ENCODE measurements at regions not wholly inside any gene's neighbourhood (a gene's known extent, or its start where the extent isn't known, plus 50 kb on each side); places are given as distances from the start of the nearest gene placed in this dataset.
"Not testable (repeated sequence)": the region's sequence is repeated elsewhere in the genome, so short reads cannot be mapped to it uniquely, and the experiment has no call there.

GRCh38 chr21:36207577-36208320, 51.1 kb downstream of the DOP1B start:
- DNase-seq: no peak

- DNase-seq: no peak
These were observed 51.8 kb downstream of the DOP1B start for GRCh38 chr21:36208326-36209013.

GRCh38 chr21:36209626-36210171, 53.1 kb downstream of the DOP1B start:
- peak; percentile 51 for DNase-seq

- no peak for DNase-seq
These were observed 54.4 kb downstream of the DOP1B start for GRCh38 chr21:36210779-36211659.

GRCh38 chr21:36211660-36212512, 55.3 kb downstream of the DOP1B start:
- DNase-seq: no peak

GRCh38 chr21:36212513-36212780, 55.8 kb downstream of the DOP1B start:
- no peak for DNase-seq

- no peak for DNase-seq
These were observed 57.9 kb downstream of the DOP1B start for GRCh38 chr21:36214561-36214960.

GRCh38 chr21:36217743-36218142, 61.1 kb downstream of the DOP1B start:
- DNase-seq: no peak

- DNase-seq: no peak
These were observed 62.1 kb downstream of the DOP1B start for GRCh38 chr21:36218691-36219090.

GRCh38 chr21:36223451-36223850, 66.8 kb downstream of the DOP1B start:
- DNase-seq: no peak

- no peak for DNase-seq
These were observed 72.6 kb downstream of the DOP1B start for GRCh38 chr21:36229181-36229580.

GRCh38 chr21:36231444-36231843, 74.8 kb downstream of the DOP1B start:
- DNase-seq: not testable (repeated sequence)

GRCh38 chr21:36232641-36233040, 76.0 kb downstream of the DOP1B start:
- DNase-seq: no peak

- no peak for DNase-seq
These were observed 78.5 kb downstream of the DOP1B start for GRCh38 chr21:36235058-36235582.

GRCh38 chr21:36236052-36236730, 79.6 kb downstream of the DOP1B start:
- DNase-seq: no peak

- DNase-seq: no peak
These were observed 80.8 kb downstream of the DOP1B start for GRCh38 chr21:36237441-36237840.

- DNase-seq: no peak
These were observed 80.4 kb upstream of the MORC3 start for GRCh38 chr21:36239585-36239984.

GRCh38 chr21:36241717-36242116, 78.3 kb upstream of the MORC3 start:
- no peak for DNase-seq

GRCh38 chr21:36245115-36245514, 74.9 kb upstream of the MORC3 start:
- no peak for DNase-seq

GRCh38 chr21:36245649-36246048, 74.3 kb upstream of the MORC3 start:
- no peak for DNase-seq

GRCh38 chr21:36246080-36246631, 73.8 kb upstream of the MORC3 start:
- no peak for DNase-seq
